ENCODE measurements at regions not wholly inside any gene's neighbourhood (a gene's known extent, or its start where the extent isn't known, plus 50 kb on each side); places are given as distances from the start of the nearest gene placed in this dataset.

- TF ChIP-seq EZH2 (IDR thresholded peaks at IDR 0.05; ENCODE audit: low read depth) (no peak), CTCF (conservative IDR thresholded peaks at IDR 0.05) (no peak)
These were observed 188.3 kb upstream of the MYT1L start for GRCh38 chr2:2519381-2519780.

All from PC-9 (cell line).